ENCODE measurements at regions not wholly inside any gene's neighbourhood (a gene's known extent, or its start where the extent isn't known, plus 50 kb on each side); places are given as distances from the start of the nearest gene placed in this dataset.

- no peak overlapping the region for H3K4me3 ChIP-seq (ENCODE audit: low read depth, low read length)
- ChIA-PET POLR2A (no interaction called here), CTCF (interaction anchor here (0.7 to 4.4 kb wide), 4 partner anchors 13 to 366 kb away, joined by 3 to 17 read pairs (median 6); no protein-coding TSS in a partner anchor)
These were observed 124.1 kb upstream of the MME start for GRCh38 chr3:154955907-154956533.

GRCh38 chr3:154954757-154955156 is 125.4 kb upstream of the MME start:
- TF ChIP-seq CTCF (IDR thresholded peaks at IDR 0.05; ENCODE audit: insufficient read depth, low read depth, low read length): peak; percentile 58
- DNase-seq (ENCODE audit: low read depth): no peak
- no peak overlapping the region for H3K4me3 ChIP-seq (ENCODE audit: low read depth, low read length)
- no peaks in the 10 kb centered on the region for H3K27me3 ChIP-seq (ENCODE audit: control insufficient read depth, insufficient read depth, low read length)
- CTCF ChIA-PET: interaction anchor here (1.1 to 4.4 kb wide), 4 partner anchors 10 to 17 kb away, joined by 3 to 17 read pairs (median 8); no protein-coding TSS in a partner anchor
- POLR2A ChIA-PET: no interaction called here
- no peaks in the 10 kb centered on the region for H3K36me3 ChIP-seq (ENCODE audit: control insufficient read depth, insufficient read depth, low read length)

More at GRCh38 chr3:154955907-154956533, 124.1 kb upstream of the MME start:
- no peak for DNase-seq (ENCODE audit: low read depth)
- no peaks in the 10 kb centered on the region for H3K27me3 ChIP-seq (ENCODE audit: control insufficient read depth, insufficient read depth, low read length)
- no peaks in the 10 kb centered on the region for H3K36me3 ChIP-seq (ENCODE audit: control insufficient read depth, insufficient read depth, low read length)
- no peak for TF ChIP-seq CTCF (IDR thresholded peaks at IDR 0.05; ENCODE audit: insufficient read depth, low read depth, low read length)

GRCh38 chr3:154953538-154953937 is 126.6 kb upstream of the MME start:
- Histone ChIP-seq H3K27me3 (ENCODE audit: control insufficient read depth, insufficient read depth, low read length) (no peaks in the 10 kb centered on the region), H3K4me3 (ENCODE audit: low read depth, low read length) (no peak overlapping the region), H3K36me3 (ENCODE audit: control insufficient read depth, insufficient read depth, low read length) (no peaks in the 10 kb centered on the region)
- ChIA-PET POLR2A (interaction anchor here (0.7 kb wide), 1 partner anchor 437 kb away, joined by 6 read pairs; no protein-coding TSS in a partner anchor), CTCF (interaction anchor here (0.6 to 4.4 kb wide), 5 partner anchors 8 to 747 kb away, joined by 3 to 17 read pairs (median 6); no protein-coding TSS in a partner anchor)
- no peak for TF ChIP-seq CTCF (IDR thresholded peaks at IDR 0.05; ENCODE audit: insufficient read depth, low read depth, low read length)
- no peak for DNase-seq (ENCODE audit: low read depth)

- POLR2A ChIA-PET: no interaction called here
- H3K27me3 ChIP-seq (ENCODE audit: control insufficient read depth, insufficient read depth, low read length): no peaks in the 10 kb centered on the region
- no peak for TF ChIP-seq CTCF (IDR thresholded peaks at IDR 0.05; ENCODE audit: insufficient read depth, low read depth, low read length)
These were observed 127.6 kb upstream of the MME start for GRCh38 chr3:154952553-154952952.

GRCh38 chr3:154943981-154944380 is 136.1 kb upstream of the MME start:
- H3K36me3 ChIP-seq (ENCODE audit: control insufficient read depth, insufficient read depth, low read length): no peaks in the 10 kb centered on the region
- no peak for DNase-seq (ENCODE audit: low read depth)
- POLR2A ChIA-PET: no interaction called here
- no peak for TF ChIP-seq CTCF (IDR thresholded peaks at IDR 0.05; ENCODE audit: insufficient read depth, low read depth, low read length)
- H3K27me3 ChIP-seq (ENCODE audit: control insufficient read depth, insufficient read depth, low read length): no peaks in the 10 kb centered on the region
- CTCF ChIA-PET: no interaction called here
- H3K4me3 ChIP-seq (ENCODE audit: low read depth, low read length): no peak overlapping the region

More at GRCh38 chr3:154952553-154952952, 127.6 kb upstream of the MME start:
- H3K4me3 ChIP-seq (ENCODE audit: low read depth, low read length): no peak overlapping the region
- no peaks in the 10 kb centered on the region for H3K36me3 ChIP-seq (ENCODE audit: control insufficient read depth, insufficient read depth, low read length)
- DNase-seq (ENCODE audit: low read depth): no peak
- CTCF ChIA-PET: interaction anchor here (4.4 kb wide), 1 partner anchor 13 kb away, joined by 17 read pairs; no protein-coding TSS in a partner anchor

Measured in BJ (cell line).